ENCODE measurements at regions not wholly inside any gene's neighbourhood (a gene's known extent, or its start where the extent isn't known, plus 50 kb on each side); places are given as distances from the start of the nearest gene placed in this dataset.

GRCh38 chr3:23051240-23052140 is 151.6 kb upstream of the UBE2E2 start:
- intact Hi-C loops (cut with micrococcal nuclease): no loop called here
- Histone ChIP-seq H3K9me3 (replicated peaks) (peaks cover 28% of the 10 kb centered on the region), H3K27ac (replicated peaks) (no peak overlapping the region), H3K4me3 (no peak overlapping the region), H3K36me3 (no peaks in the 10 kb centered on the region), H3K27me3 (ENCODE audit: low read depth) (no peaks in the 10 kb centered on the region), H3K4me1 (no peaks in the 10 kb centered on the region)
- DNase-seq: no peak
- TF ChIP-seq CTCF (IDR thresholded peaks at IDR 0.05; ENCODE audit: borderline replicate concordance): no peak

- intact Hi-C loops (cut with micrococcal nuclease): no loop called here
- H3K36me3 ChIP-seq: no peaks in the 10 kb centered on the region
- no peak overlapping the region for H3K4me3 ChIP-seq
- H3K27ac ChIP-seq (replicated peaks): no peak overlapping the region
- no peak for TF ChIP-seq CTCF (IDR thresholded peaks at IDR 0.05; ENCODE audit: borderline replicate concordance)
- H3K9me3 ChIP-seq (replicated peaks): peaks cover 22% of the 10 kb centered on the region
- no peak for DNase-seq
- no peaks in the 10 kb centered on the region for H3K4me1 ChIP-seq
- no peaks in the 10 kb centered on the region for H3K27me3 ChIP-seq (ENCODE audit: low read depth)
These were observed 150.9 kb upstream of the UBE2E2 start for GRCh38 chr3:23052208-23052607.

- Histone ChIP-seq H3K36me3 (no peaks in the 10 kb centered on the region), H3K4me1 (no peaks in the 10 kb centered on the region), H3K27ac (replicated peaks) (no peak overlapping the region), H3K4me3 (no peak overlapping the region), H3K9me3 (replicated peaks) (peaks cover 22% of the 10 kb centered on the region), H3K27me3 (ENCODE audit: low read depth) (no peaks in the 10 kb centered on the region)
- TF ChIP-seq CTCF (IDR thresholded peaks at IDR 0.05; ENCODE audit: borderline replicate concordance): no peak
- DNase-seq: no peak
- intact Hi-C loops (cut with micrococcal nuclease): no loop called here
These were observed 150.5 kb upstream of the UBE2E2 start for GRCh38 chr3:23052620-23053019.

- Histone ChIP-seq H3K27ac (replicated peaks) (no peak overlapping the region), H3K27me3 (ENCODE audit: low read depth) (no peaks in the 10 kb centered on the region), H3K4me3 (no peak overlapping the region), H3K36me3 (no peaks in the 10 kb centered on the region), H3K9me3 (replicated peaks) (peaks cover 32% of the 10 kb centered on the region), H3K4me1 (no peaks in the 10 kb centered on the region)
- intact Hi-C loops (cut with micrococcal nuclease): no loop called here
- DNase-seq: no peak
- no peak for TF ChIP-seq CTCF (IDR thresholded peaks at IDR 0.05; ENCODE audit: borderline replicate concordance)
These were observed 147.3 kb upstream of the UBE2E2 start for GRCh38 chr3:23055733-23056376.

GRCh38 chr3:23062582-23062981 is 140.5 kb upstream of the UBE2E2 start:
- Histone ChIP-seq H3K4me3 (no peak overlapping the region), H3K9me3 (replicated peaks) (peaks cover 27% of the 10 kb centered on the region), H3K27me3 (ENCODE audit: low read depth) (no peaks in the 10 kb centered on the region), H3K4me1 (no peaks in the 10 kb centered on the region), H3K36me3 (no peaks in the 10 kb centered on the region), H3K27ac (replicated peaks) (no peak overlapping the region)
- no peak for TF ChIP-seq CTCF (IDR thresholded peaks at IDR 0.05; ENCODE audit: borderline replicate concordance)
- no peak for DNase-seq
- intact Hi-C loops (cut with micrococcal nuclease): no loop called here

Data from left ventricle myocardium inferior (tissue), 1 donor.